DMS114 treated with DMSO at 0.1 percent for 48 hours (cell line): ENCODE measurements at regions not wholly inside any gene's neighbourhood (a gene's known extent, or its start where the extent isn't known, plus 50 kb on each side); places are given as distances from the start of the nearest gene placed in this dataset.

ENCODE experiments used
- DNase-seq: peaks from one replicate; lab custom pipeline; 2025; ENCODE audit not compliant: unreplicated experiment; lab: John Stamatoyannopoulos, UW

DNA sequence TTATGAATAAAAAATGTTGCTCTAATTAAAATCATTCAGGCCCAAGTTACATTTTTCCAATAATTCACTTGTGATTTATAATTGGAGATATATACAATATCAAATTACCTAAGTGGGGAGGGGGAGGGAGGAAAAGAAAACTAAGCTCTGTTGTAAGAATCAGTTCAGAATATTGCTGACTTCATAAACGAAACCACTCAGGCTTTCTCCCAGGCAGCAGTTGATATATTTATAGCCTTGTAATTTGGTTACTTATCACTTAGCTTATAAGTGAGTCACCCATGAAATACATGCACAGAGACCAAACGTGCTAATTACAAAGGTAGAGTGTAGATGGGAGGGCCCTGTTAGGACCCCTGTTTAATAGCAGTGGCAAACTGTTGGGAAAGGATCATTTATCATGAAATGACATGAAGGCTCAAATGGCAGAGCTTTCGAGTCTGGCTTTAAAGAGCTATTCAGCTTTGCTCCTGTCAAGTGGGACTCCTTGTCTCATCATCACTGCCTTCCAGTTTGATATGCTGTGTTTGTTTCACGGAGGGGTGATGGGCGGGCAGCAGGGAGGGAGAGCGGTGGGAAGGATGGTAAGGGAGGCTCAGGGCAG lies 105.6 kb upstream of the PGRMC2 start:
- no peak for DNase-seq

GRCh38 chr4:128390475-128390996 lies 102.9 kb upstream of the PGRMC2 start:
- no peak for DNase-seq

DNA sequence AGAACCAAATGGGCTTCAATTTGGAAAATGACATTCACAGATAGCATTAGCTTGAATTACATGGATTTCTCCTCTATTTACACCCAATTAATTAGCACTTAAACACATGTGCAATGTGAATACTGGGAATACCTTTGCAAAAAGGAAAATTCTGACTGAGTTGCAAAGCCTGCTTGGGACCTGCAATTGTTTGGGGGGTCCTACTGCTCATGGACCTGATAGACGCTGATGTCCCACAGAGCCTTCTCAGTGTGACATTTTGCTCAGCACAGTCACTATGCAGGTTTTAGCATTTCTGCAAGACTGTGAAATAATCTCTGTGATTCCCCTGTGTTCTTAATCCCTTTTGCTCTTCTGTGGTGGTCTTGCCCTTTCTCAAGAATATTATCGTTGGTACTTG lies 101.2 kb upstream of the PGRMC2 start:
- DNase-seq, result no peak

DNA sequence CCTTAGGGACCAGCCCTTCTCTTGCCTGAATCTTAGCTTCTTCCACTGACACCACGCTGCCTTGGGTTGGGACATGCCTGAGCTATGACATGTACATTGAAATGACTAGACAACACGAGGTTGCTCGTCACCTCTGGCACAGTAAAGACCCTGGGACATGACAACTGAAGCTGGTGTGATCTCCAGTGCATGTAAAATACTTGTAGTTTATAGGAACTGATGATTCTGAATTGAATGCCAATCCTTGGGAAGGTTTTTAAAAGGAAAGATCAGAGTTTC lies 100.7 kb upstream of the PGRMC2 start:
- no peak for DNase-seq

- no peak for DNase-seq
These were observed 100.2 kb upstream of the PGRMC2 start for GRCh38 chr4:128387600-128388351.

GRCh38 chr4:128386761-128387599 lies 99.4 kb upstream of the PGRMC2 start:
- no peak for DNase-seq

DNA sequence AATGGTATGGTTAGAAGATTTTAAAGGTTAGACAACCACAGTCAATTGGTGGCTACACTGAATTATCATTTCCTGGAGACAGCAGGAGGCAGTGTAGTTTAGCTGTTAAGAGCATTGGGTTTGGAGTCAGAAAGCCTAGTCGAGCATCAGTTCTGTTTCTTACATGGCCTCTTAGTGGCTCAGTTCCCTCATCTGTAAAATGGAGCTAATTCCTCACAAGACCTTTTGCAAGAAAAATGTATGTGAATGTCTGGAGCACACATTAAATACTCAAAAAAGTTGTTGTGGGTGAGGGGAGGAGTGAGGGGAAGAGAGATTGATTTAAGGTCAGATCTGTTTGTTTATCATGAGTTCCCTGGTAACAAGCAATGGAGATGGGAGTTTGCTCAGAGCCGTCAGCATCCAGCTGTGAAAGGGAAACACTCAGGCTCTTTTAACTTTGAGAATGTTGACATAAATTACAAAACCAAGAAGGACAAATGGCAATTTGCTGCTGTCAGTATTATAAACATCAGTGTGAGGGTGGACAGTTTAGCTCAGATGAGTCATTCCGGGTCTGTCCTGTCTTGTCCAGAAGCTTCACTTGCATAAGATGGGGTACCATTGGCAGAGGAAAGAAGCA lies 98.2 kb upstream of the PGRMC2 start:
- no peak for DNase-seq

GRCh38 chr4:128384765-128385598 lies 97.4 kb upstream of the PGRMC2 start:
- no peak for DNase-seq

GRCh38 chr4:128384091-128384520 lies 96.5 kb upstream of the PGRMC2 start:
- no peak for DNase-seq

- no peak for DNase-seq
These were observed 94.3 kb upstream of the PGRMC2 start for GRCh38 chr4:128381748-128382559.

DNA sequence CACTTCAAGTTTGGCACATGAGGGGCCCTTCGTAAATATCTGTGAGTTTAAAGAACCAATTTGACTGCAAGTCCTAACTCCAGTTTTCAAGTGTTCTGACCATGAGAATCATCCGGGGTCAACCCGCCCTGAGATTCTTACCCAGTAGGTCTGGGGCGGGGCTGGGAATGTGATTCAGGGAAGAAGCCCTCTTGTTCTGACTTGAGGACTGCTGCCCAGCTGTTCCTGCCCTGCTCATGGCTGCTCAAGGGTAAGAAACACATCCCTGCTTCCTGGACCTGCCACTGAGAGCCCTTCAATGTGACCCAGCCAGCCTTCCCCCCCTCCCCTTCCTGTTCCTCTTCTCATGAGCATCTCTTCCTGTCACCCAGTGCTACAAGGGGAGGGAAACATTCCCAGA lies 92.7 kb upstream of the PGRMC2 start:
- DNase-seq, result no peak

- DNase-seq, result no peak
These were observed 92.2 kb upstream of the PGRMC2 start for GRCh38 chr4:128379860-128380259.

- DNase-seq, result no peak
These were observed 91.1 kb upstream of the PGRMC2 start for GRCh38 chr4:128378668-128379067.

DNA sequence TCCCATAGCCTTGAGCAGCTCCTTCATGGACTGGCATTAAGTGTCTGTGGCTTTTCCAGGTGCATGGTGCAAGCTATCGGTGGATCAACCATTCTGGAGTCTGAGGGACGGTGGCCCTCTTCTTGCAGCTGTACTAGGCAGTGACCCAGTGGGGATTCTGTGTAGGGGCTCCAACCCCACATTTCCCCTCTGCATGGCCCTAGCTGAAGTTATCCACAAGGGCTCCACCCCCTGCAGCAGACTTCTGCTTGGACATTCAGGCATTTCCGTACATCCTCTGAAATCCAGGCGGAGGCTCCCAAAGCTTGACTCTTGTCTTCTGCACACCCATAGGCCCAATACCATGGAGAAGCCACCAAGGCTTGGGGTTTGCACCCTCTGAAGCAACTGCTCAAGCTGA lies 89.3 kb upstream of the PGRMC2 start:
- no peak for DNase-seq

DNA sequence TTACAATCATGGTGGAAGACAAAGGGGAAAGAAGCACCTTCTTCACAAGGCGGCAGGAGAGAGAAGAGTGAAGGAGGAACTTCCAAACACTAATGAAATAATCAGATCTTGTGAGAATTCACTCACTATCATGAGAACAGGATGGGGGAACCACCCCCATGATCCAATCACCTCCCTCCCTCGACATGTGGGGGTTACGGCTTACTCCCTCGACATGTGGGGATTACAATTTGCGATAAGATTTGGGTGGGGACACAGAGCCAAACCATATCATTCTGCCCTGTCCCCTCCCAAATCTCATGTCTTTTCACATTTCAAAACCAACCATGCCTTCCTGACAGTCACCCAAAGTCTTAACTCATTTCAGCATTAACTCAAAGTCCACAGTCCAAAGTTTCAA lies 88.7 kb upstream of the PGRMC2 start:
- DNase-seq, result no peak

GRCh38 chr4:128373628-128374027 lies 86.0 kb upstream of the PGRMC2 start:
- DNase-seq, result no peak

DNA sequence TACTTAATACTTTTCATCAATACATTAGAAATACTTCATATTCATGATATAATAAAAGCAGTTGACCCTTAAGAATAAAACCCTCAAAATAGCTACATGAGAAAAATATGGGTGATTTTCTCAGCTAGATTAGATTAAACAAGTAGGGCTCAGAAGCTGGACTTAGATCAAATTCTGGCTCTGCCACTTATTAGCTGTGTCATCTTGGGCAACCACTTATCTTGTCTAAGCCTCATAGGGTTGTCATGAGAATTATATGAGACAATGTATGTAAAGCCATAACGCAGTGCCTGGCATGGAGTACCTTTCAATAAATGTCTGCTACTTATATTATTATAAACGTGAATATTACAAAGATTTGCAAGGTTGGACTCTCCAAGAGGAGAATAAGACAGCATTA lies 84.3 kb upstream of the PGRMC2 start:
- no peak for DNase-seq

GRCh38 chr4:128371001-128371777 lies 83.6 kb upstream of the PGRMC2 start:
- no peak for DNase-seq

DNA sequence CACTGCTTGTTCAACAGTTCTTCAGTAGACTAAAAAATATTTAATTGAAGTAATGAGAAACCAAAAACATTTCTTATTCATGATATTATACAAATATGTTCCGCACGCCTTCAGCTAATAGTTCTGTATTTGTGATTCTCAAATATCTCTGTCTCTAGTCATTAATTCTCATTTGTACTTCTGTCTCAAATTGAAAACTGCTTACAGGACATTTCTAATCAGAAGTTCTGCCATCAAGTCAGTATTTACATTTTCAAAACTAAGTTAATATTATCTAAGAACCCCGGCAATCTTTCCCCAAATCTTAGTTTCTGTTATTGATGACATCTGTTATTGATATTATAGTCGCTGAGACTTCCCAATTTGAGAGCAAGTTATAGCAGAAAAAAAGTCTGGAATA lies 78.6 kb upstream of the PGRMC2 start:
- no peak for DNase-seq
